ENCODE measurements at regions not wholly inside any gene's neighbourhood (a gene's known extent, or its start where the extent isn't known, plus 50 kb on each side); places are given as distances from the start of the nearest gene placed in this dataset.

GRCh38 chr1:39102537-39103327 is 76.6 kb downstream of the NDUFS5 start:
- Histone ChIP-seq H2AFZ (ENCODE audit: low read depth, low read length) (no peak overlapping the region), H3K36me3 (ENCODE audit: control insufficient read depth in 2 of 2, extremely low read depth in 1 of 2, insufficient read depth in 2 of 2, low read length in 2 of 2) (no peaks in the 10 kb centered on the region), H4K20me1 (replicated peaks; ENCODE audit: control insufficient read depth, extremely low read depth, insufficient read depth, low read length) (no peaks in the 10 kb centered on the region), H3K27ac (ENCODE audit: insufficient read depth, low read depth, low read length) (peak overlapping the region; percentile 82), H3K4me1 (ENCODE audit: control insufficient read depth, extremely low read depth, insufficient read depth, low read length) (peaks cover 31% of the 10 kb centered on the region), H3K9ac (replicated peaks; ENCODE audit: extremely low read depth, insufficient read depth, low read length) (peak overlapping the region; percentile 81), H3K79me2 (ENCODE audit: control insufficient read depth, insufficient read depth, low read length) (peaks cover 42% of the 10 kb centered on the region), H3K4me2 (ENCODE audit: insufficient read depth, low read length) (peak overlapping the region; percentile 85), H3K4me3 (replicated peaks in 1 of 3; ENCODE audit: insufficient read depth in 1 of 3, low read depth in 1 of 3, low read length in 3 of 3) (no peak overlapping the region), H3K9me1 (replicated peaks; ENCODE audit: control insufficient read depth, extremely low read depth, insufficient read depth, low read length) (no peaks in the 10 kb centered on the region), H3K9me3 (replicated peaks; ENCODE audit: control insufficient read depth, insufficient read depth, low read length) (no peaks in the 10 kb centered on the region), H3K27me3 (ENCODE audit: control insufficient read depth in 2 of 2, insufficient read depth in 2 of 2, low read length in 2 of 2) (no peaks in the 10 kb centered on the region)
- ChIA-PET POLR2A (no interaction called here), CTCF (interaction anchor here (0.6 to 5.6 kb wide), 13 partner anchors 24 to 556 kb away, joined by 3 to 73 read pairs (median 4); no protein-coding TSS in a partner anchor)
- intact Hi-C loops (cut with micrococcal nuclease): loop anchor here (1.0 kb wide), 4 partner anchors 90 to 437 kb away; no protein-coding TSS in a partner anchor
- no TSS peak for BruUV-seq (replicated peaks)
- peak; percentile 93 for FAIRE-seq
- TF ChIP-seq EZH2 (IDR thresholded peaks at IDR 0.05; ENCODE audit: borderline replicate concordance, low read depth, low read length, severe bottlenecking) (no peak), CTCF (IDR thresholded peaks at IDR 0.05; ENCODE audit: extremely low read depth in 1 of 2, insufficient read depth in 1 of 2, low read depth in 1 of 2, low read length in 2 of 2) (peak; percentile 45 to 63), GATA2 (IDR thresholded peaks at IDR 0.05; ENCODE audit: insufficient read depth, insufficient read length, low read depth, low read length) (no peak)
- peak; percentile 74 for DNase-seq (ENCODE audit: low read depth, low spot score)
- dilution Hi-C loops (cut with MboI; ENCODE audit: extremely low pct_ligation_motif_present, low sequenced_read_pairs): no loop called here

Data from endothelial cell of umbilical vein (primary cell).